ENCODE measurements at regions not wholly inside any gene's neighbourhood (a gene's known extent, or its start where the extent isn't known, plus 50 kb on each side); places are given as distances from the start of the nearest gene placed in this dataset.

GRCh38 chr9:129319938-129320481 lies 141.9 kb upstream of the IER5L start:
- TF ChIP-seq CTCF (IDR thresholded peaks at IDR 0.05) (no peak), ZFX (IDR thresholded peaks at IDR 0.05; ENCODE audit: borderline replicate concordance) (no peak)

Measured in 22Rv1 (cell line).